Astrocyte (in vitro differentiated cells and primary cell): ENCODE measurements at regions not wholly inside any gene's neighbourhood (a gene's known extent, or its start where the extent isn't known, plus 50 kb on each side); places are given as distances from the start of the nearest gene placed in this dataset.

Experiments used
- DNase-seq: peaks from one replicate; pipeline ENCODE4 v3.0.0-alpha.2; 2010; ENCODE audit warnings: low read depth
- FAIRE-seq: peaks from 2 replicates; lab custom pipeline; 2011; peaks lifted over from hg19 to GRCh38; lab: Jason Lieb, UNC
- H2AFZ ChIP-seq: 2 replicates; pipeline ENCODE4 v1.6.0; 2012; ENCODE audit warnings: low read depth, low read length, inconsistent platforms
- H3K27ac ChIP-seq: 2 replicates; pipeline ENCODE4 v1.5.1; 2011; ENCODE audit warnings: low read depth, low read length, inconsistent platforms
- H3K27me3 ChIP-seq: 2 replicates; pipeline ENCODE4 v1.6.0; 2011; ENCODE audit warnings: low read length, inconsistent platforms; ENCODE audit not compliant: insufficient read depth
- H3K36me3 ChIP-seq: 2 replicates; pipeline ENCODE4 v1.5.1; 2011; ENCODE audit warnings: low read length, inconsistent platforms; ENCODE audit not compliant: insufficient read depth
- H3K4me1 ChIP-seq: 2 replicates; pipeline ENCODE4 v1.5.1; 2011; ENCODE audit warnings: low read length, inconsistent platforms; ENCODE audit not compliant: insufficient read depth
- H3K4me2 ChIP-seq: 2 replicates; pipeline ENCODE4 v1.6.0; 2012; ENCODE audit warnings: low read length, inconsistent platforms
- H3K4me3 ChIP-seq: 2 replicates; pipeline ENCODE4 v1.5.1; 2011; ENCODE audit warnings: low read depth, mild to moderate bottlenecking, low read length, inconsistent platforms; ENCODE audit not compliant: insufficient read depth
- H3K79me2 ChIP-seq: 2 replicates; pipeline ENCODE4 v1.6.0; 2012; ENCODE audit warnings: mild to moderate bottlenecking, low read length, inconsistent platforms; ENCODE audit not compliant: insufficient read depth
- H3K9ac ChIP-seq: 2 replicates; pipeline ENCODE4 v1.6.0; 2012; ENCODE audit warnings: mild to moderate bottlenecking, low read length, inconsistent platforms
- H3K9me3 ChIP-seq: 2 replicates; pipeline ENCODE4 v1.5.1; 2012; ENCODE audit warnings: low read depth, mild to moderate bottlenecking, low read length, inconsistent platforms; ENCODE audit not compliant: insufficient read depth
- H4K20me1 ChIP-seq: 2 replicates; pipeline ENCODE4 v1.6.0; 2012; ENCODE audit warnings: low read length, inconsistent platforms; ENCODE audit not compliant: insufficient read depth
- H3K27ac Mint-ChIP-seq: one replicate; pipeline ENCODE4 v1.8.0; 2021; ENCODE audit warnings: mild to moderate bottlenecking, mixed read lengths; ENCODE audit not compliant: unreplicated experiment
- H3K27me3 Mint-ChIP-seq: one replicate; pipeline ENCODE4 v1.8.0; 2021; ENCODE audit warnings: low read depth, mixed read lengths; ENCODE audit not compliant: unreplicated experiment
- H3K36me3 Mint-ChIP-seq: one replicate; pipeline ENCODE4 v1.8.0; 2021; ENCODE audit warnings: low read depth, mixed read lengths; ENCODE audit not compliant: unreplicated experiment
- H3K4me1 Mint-ChIP-seq: one replicate; pipeline ENCODE4 v1.8.0; 2021; ENCODE audit warnings: low read depth, mixed read lengths; ENCODE audit not compliant: unreplicated experiment
- H3K4me3 Mint-ChIP-seq: one replicate; pipeline ENCODE4 v1.8.0; 2021; ENCODE audit warnings: mild to moderate bottlenecking, moderate library complexity, mixed read lengths; ENCODE audit not compliant: unreplicated experiment
- H3K9me3 Mint-ChIP-seq: one replicate; pipeline ENCODE4 v1.8.0; 2021; ENCODE audit warnings: mild to moderate bottlenecking, mixed read lengths; ENCODE audit not compliant: unreplicated experiment
- EZH2 ChIP-seq: IDR thresholded peaks from 2 replicates; pipeline ENCODE4 v1.6.1; 2012; ENCODE audit warnings: mild to moderate bottlenecking, low read length, inconsistent platforms; ENCODE audit not compliant: insufficient read depth
- TF ChIP-seq, protein P1 (sequence below): IDR thresholded peaks from 2 replicates; pipeline ENCODE4 v1.5.1; 2011; ENCODE audit warnings: low read depth, mild to moderate bottlenecking, inconsistent platforms, low read length, moderate library complexity; ENCODE audit not compliant: insufficient read depth

DNA sequence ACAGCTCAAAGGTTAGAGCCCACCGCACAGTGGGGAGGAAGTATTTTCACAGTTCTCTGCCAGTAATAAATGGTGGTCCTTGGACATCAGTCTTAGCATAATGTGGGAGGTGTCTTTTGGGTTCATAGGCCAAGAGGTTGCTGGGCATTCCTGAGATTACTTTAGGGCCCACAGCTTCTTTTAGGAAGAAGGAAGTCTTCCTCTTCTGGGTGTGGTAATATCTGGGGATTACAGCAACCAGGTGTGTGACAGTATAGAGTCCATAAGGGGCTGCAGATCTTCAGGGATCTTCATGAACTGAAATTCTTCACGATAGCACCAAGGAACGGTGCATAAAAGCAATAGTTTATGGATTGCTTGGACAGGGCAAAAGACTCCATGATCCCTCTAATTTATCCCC is 56.2 kb upstream of the PTGR2 start:
- H3K9ac ChIP-seq, result peak overlapping the region; percentile 5
- H3K27ac Mint-ChIP-seq, result peak overlapping the region; percentile 66

DNA sequence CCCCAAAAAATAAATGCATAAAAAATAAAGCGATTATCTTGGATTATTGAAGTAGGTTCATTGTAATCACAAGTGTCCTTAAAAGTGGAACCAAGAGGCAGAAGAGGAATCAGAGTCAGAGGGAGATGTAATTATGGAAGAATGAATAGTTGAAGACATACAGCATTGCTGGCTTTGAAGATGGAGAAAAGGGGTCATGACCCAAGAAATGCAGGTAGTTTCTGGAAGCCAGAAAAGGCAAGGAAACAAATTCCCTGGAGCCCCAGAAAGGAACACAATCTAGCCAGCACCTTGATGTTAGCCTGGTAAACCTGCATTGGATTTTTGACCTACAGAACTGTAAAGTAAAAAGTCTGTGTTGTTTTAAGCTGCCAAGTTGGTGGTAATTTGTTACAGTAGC is 57.5 kb upstream of the PTGR2 start:
- Mint-ChIP-seq H3K36me3 (peaks cover 1% of the 10 kb centered on the region), H3K4me1 (peaks cover 44% of the 10 kb centered on the region), H3K27me3 (no peaks in the 10 kb centered on the region), H3K27ac (no peak overlapping the region), H3K9me3 (no peaks in the 10 kb centered on the region), H3K4me3 (no peak overlapping the region)
- peaks cover 52% of the 10 kb centered on the region for H3K4me1 ChIP-seq
- no peaks in the 10 kb centered on the region for H3K27me3 ChIP-seq
- peaks cover 3% of the 10 kb centered on the region for H3K79me2 ChIP-seq
- H3K36me3 ChIP-seq, result no peaks in the 10 kb centered on the region
- H3K4me2 ChIP-seq, result no peak overlapping the region
- no peak for FAIRE-seq
- H3K27ac ChIP-seq, result peak overlapping the region; percentile 28
- DNase-seq, result no peak
- H3K9ac ChIP-seq, result peak overlapping the region; percentile 9
- TF ChIP-seq EZH2, result no peak
- TF ChIP-seq, protein P1, sequence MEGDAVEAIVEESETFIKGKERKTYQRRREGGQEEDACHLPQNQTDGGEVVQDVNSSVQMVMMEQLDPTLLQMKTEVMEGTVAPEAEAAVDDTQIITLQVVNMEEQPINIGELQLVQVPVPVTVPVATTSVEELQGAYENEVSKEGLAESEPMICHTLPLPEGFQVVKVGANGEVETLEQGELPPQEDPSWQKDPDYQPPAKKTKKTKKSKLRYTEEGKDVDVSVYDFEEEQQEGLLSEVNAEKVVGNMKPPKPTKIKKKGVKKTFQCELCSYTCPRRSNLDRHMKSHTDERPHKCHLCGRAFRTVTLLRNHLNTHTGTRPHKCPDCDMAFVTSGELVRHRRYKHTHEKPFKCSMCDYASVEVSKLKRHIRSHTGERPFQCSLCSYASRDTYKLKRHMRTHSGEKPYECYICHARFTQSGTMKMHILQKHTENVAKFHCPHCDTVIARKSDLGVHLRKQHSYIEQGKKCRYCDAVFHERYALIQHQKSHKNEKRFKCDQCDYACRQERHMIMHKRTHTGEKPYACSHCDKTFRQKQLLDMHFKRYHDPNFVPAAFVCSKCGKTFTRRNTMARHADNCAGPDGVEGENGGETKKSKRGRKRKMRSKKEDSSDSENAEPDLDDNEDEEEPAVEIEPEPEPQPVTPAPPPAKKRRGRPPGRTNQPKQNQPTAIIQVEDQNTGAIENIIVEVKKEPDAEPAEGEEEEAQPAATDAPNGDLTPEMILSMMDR, result no peak
- H3K4me3 ChIP-seq, result no peak overlapping the region
- H2AFZ ChIP-seq, result no peak overlapping the region
- H4K20me1 ChIP-seq, result no peaks in the 10 kb centered on the region
- H3K9me3 ChIP-seq, result no peaks in the 10 kb centered on the region

More for the DNA sequence above, 56.2 kb upstream of the PTGR2 start:
- no peak for TF ChIP-seq EZH2
- TF ChIP-seq, protein P1, result no peak
- DNase-seq (no peak), FAIRE-seq (no peak)
- Histone ChIP-seq H3K4me3 (no peak overlapping the region), H4K20me1 (no peaks in the 10 kb centered on the region), H3K36me3 (no peaks in the 10 kb centered on the region), H2AFZ (no peak overlapping the region), H3K4me1 (peaks cover 41% of the 10 kb centered on the region), H3K4me2 (peak overlapping the region; percentile 21), H3K79me2 (no peaks in the 10 kb centered on the region), H3K27me3 (no peaks in the 10 kb centered on the region), H3K27ac (peak overlapping the region; percentile 43), H3K9me3 (no peaks in the 10 kb centered on the region)
- Mint-ChIP-seq H3K36me3 (peaks cover 1% of the 10 kb centered on the region), H3K4me3 (no peak overlapping the region), H3K27me3 (peaks cover under 1% of the 10 kb centered on the region), H3K9me3 (no peaks in the 10 kb centered on the region), H3K4me1 (peaks cover 33% of the 10 kb centered on the region)

DNA sequence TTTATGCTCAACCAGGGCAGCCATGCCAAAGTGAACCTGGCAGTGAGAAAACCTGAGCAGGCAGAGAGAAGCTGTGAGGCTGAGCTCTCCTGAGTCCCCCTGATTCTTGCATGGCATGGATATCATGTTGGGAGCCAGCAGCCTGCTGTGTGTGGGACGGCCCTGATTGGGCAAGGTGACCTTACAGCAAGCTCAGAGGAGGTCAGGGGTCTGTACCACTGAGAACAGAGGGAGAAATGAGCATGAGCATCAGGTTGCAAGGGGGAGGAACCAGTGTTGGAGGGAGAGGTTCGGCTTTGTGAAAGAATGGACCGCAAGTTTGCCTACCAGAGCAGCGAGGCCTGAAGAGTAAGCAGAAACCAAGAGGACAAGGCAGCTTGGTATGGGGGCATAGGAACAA is 59.1 kb upstream of the PTGR2 start:
- Histone ChIP-seq H2AFZ (no peak overlapping the region), H3K27me3 (no peaks in the 10 kb centered on the region), H4K20me1 (no peaks in the 10 kb centered on the region), H3K4me1 (peaks cover 69% of the 10 kb centered on the region), H3K36me3 (no peaks in the 10 kb centered on the region), H3K4me3 (no peak overlapping the region), H3K9me3 (no peaks in the 10 kb centered on the region), H3K27ac (no peak overlapping the region), H3K9ac (no peak overlapping the region), H3K79me2 (peaks cover 13% of the 10 kb centered on the region), H3K4me2 (no peak overlapping the region)
- Mint-ChIP-seq H3K4me1 (peaks cover 54% of the 10 kb centered on the region), H3K27me3 (no peaks in the 10 kb centered on the region), H3K27ac (no peak overlapping the region), H3K4me3 (no peak overlapping the region), H3K36me3 (peaks cover 1% of the 10 kb centered on the region), H3K9me3 (no peaks in the 10 kb centered on the region)
- DNase-seq (no peak), FAIRE-seq (no peak)
- no peak for TF ChIP-seq EZH2
- TF ChIP-seq, protein P1, result no peak
